HepG2 (cell line): ENCODE measurements at regions not wholly inside any gene's neighbourhood (a gene's known extent, or its start where the extent isn't known, plus 50 kb on each side); places are given as distances from the start of the nearest gene placed in this dataset.
A peak's percentile ranks its signal among the peaks of the same experiment; 100 is the strongest.

Experiments
- ATF4 ChIP-seq, 2 experiments: fragments of 450-650 bp in 1 of 2; sonication (generic) in 1 of 2; formaldehyde crosslinking; IDR thresholded peaks; 2 replicates each; pipeline versions ENCODE4 v1.5.0 to v1.8.0; 2020 to 2022; ENCODE audit warnings: mild to moderate bottlenecking in 1 of 2, missing genetic modification reagents in 1 of 2
- BRCA1 ChIP-seq: sonication (generic); formaldehyde crosslinking; IDR thresholded peaks from 2 replicates; pipeline ENCODE4 v1.4.0; 2020; ENCODE audit warnings: missing genetic modification reagents
- CAMTA2 ChIP-seq: sonication (generic); formaldehyde crosslinking; IDR thresholded peaks from 2 replicates; pipeline ENCODE4 v1.4.0; 2020; ENCODE audit warnings: mild to moderate bottlenecking, missing genetic modification reagents, borderline replicate concordance
- ETV5 ChIP-seq: IDR thresholded peaks from 2 replicates; pipeline ENCODE4 v1.6.1; 2018; ENCODE audit warnings: missing biosample characterization, missing genetic modification reagents, inconsistent platforms, borderline replicate concordance
- FIP1L1 ChIP-seq: fragments of 200-400 bp; formaldehyde crosslinking; IDR thresholded peaks from 2 replicates; pipeline ENCODE4 v1.6.1; 2018; ENCODE audit warnings: low read depth, mild to moderate bottlenecking, low read length, moderate library complexity, borderline replicate concordance; ENCODE audit not compliant: insufficient read depth
- FOXJ3 ChIP-seq: sonication (generic); formaldehyde crosslinking; IDR thresholded peaks from 2 replicates; pipeline ENCODE4 v1.4.0; 2020; ENCODE audit warnings: missing genetic modification reagents, mild to moderate bottlenecking, borderline replicate concordance
- GLMP ChIP-seq: sonication (generic); formaldehyde crosslinking; IDR thresholded peaks from 2 replicates; pipeline ENCODE4 v1.9.0; 2021; ENCODE audit warnings: missing genetic modification reagents, mild to moderate bottlenecking, borderline replicate concordance
- HNF4A ChIP-seq: sonication (generic); formaldehyde crosslinking; IDR thresholded peaks from 2 replicates; pipeline ENCODE4 v1.4.0; 2020; ENCODE audit warnings: missing genetic modification reagents
- ISX ChIP-seq: sonication (generic); formaldehyde crosslinking; conservative IDR thresholded peaks from 2 replicates; pipeline ENCODE4 v1.5.0; 2020; ENCODE audit warnings: missing genetic modification reagents
- KDM1A ChIP-seq: IDR thresholded peaks from 2 replicates; pipeline ENCODE4 v1.6.1; 2016; ENCODE audit warnings: missing compliant biosample characterization
- NCOA1 ChIP-seq: sonication (generic); formaldehyde crosslinking; IDR thresholded peaks from 2 replicates; pipeline ENCODE4 v1.9.0; 2021; ENCODE audit warnings: missing genetic modification reagents
- NFE2 ChIP-seq: sonication (generic); formaldehyde crosslinking; IDR thresholded peaks from 2 replicates; pipeline ENCODE4 v1.4.0; 2020; ENCODE audit warnings: missing genetic modification reagents
- SAFB2 ChIP-seq: sonication (generic); formaldehyde crosslinking; IDR thresholded peaks from 2 replicates; pipeline ENCODE4 v1.5.1; 2020; ENCODE audit warnings: missing genetic modification reagents, low read depth, mild to moderate bottlenecking, borderline replicate concordance
- SMYD3 ChIP-seq: sonication (generic); formaldehyde crosslinking; IDR thresholded peaks from 2 replicates; pipeline ENCODE4 v1.8.1; 2023; ENCODE audit warnings: mild to moderate bottlenecking, missing genetic modification reagents
- SOX13 ChIP-seq, 3 experiments: fragments of 450-650 bp in 1 of 3; sonication (generic) in 1 of 3; formaldehyde crosslinking in 1 of 3; IDR thresholded peaks in 2 of 3; conservative IDR thresholded peaks in 1 of 3; 2 replicates each; pipeline versions ENCODE4 v1.5.0 to v1.6.1; 2016 to 2020; ENCODE audit warnings: antibody characterized with exemption in 1 of 3, mild to moderate bottlenecking in 1 of 3, missing compliant biosample characterization in 1 of 3, missing genetic modification reagents in 1 of 3, moderate library complexity in 1 of 3
- ZNF10 ChIP-seq: sonication (generic); formaldehyde crosslinking; IDR thresholded peaks from 2 replicates; pipeline ENCODE4 v1.4.0; 2020; ENCODE audit warnings: mild to moderate bottlenecking, low read depth, missing genetic modification reagents, borderline replicate concordance
- ZNF205 ChIP-seq: IDR thresholded peaks from 2 replicates; pipeline ENCODE4 v1.6.1; 2018; ENCODE audit warnings: missing biosample characterization, missing genetic modification reagents
- ZNF24 ChIP-seq: fragments of 450-650 bp; IDR thresholded peaks from 2 replicates; pipeline ENCODE4 v1.6.1; 2017; ENCODE audit warnings: antibody characterized with exemption, mild to moderate bottlenecking
- ZNF350 ChIP-seq: sonication (generic); formaldehyde crosslinking; IDR thresholded peaks from 2 replicates; pipeline ENCODE4 v1.4.0; 2020; ENCODE audit warnings: mild to moderate bottlenecking, low read depth, missing genetic modification reagents, borderline replicate concordance
- ZNF367 ChIP-seq: sonication (generic); formaldehyde crosslinking; IDR thresholded peaks from 2 replicates; pipeline ENCODE4 v1.4.0; 2020; ENCODE audit warnings: missing genetic modification reagents, borderline replicate concordance
- ZNF383 ChIP-seq: sonication (generic); formaldehyde crosslinking; IDR thresholded peaks from 2 replicates; pipeline ENCODE4 v1.4.0; 2020; ENCODE audit warnings: missing genetic modification reagents, mild to moderate bottlenecking, borderline replicate concordance
- ZNF572 ChIP-seq: sonication (generic); formaldehyde crosslinking; IDR thresholded peaks from 2 replicates; pipeline ENCODE4 v1.5.1; 2020; ENCODE audit warnings: mild to moderate bottlenecking, missing genetic modification reagents
- ZNF652 ChIP-seq: IDR thresholded peaks from 2 replicates; pipeline ENCODE4 v1.6.1; 2016; ENCODE audit warnings: low read depth, borderline replicate concordance
- ZNF720 ChIP-seq: sonication (generic); formaldehyde crosslinking; IDR thresholded peaks from 2 replicates; pipeline ENCODE4 v1.4.0; 2020; ENCODE audit warnings: missing genetic modification reagents
- ZNF772 ChIP-seq: sonication (generic); formaldehyde crosslinking; IDR thresholded peaks from 2 replicates; pipeline ENCODE4 v1.5.0; 2020; ENCODE audit warnings: mild to moderate bottlenecking, missing genetic modification reagents
- ZNF850 ChIP-seq: sonication (generic); formaldehyde crosslinking; conservative IDR thresholded peaks from 2 replicates; pipeline ENCODE4 v1.9.0; 2021; ENCODE audit warnings: mild to moderate bottlenecking, missing genetic modification reagents
- ZNF883 ChIP-seq: sonication (generic); formaldehyde crosslinking; IDR thresholded peaks from 2 replicates; pipeline ENCODE4 v1.5.1; 2020; ENCODE audit warnings: mild to moderate bottlenecking, missing genetic modification reagents; ENCODE audit errors: not compliant biosample characterization
- TF ChIP-seq, protein P1 (sequence below): sonication (generic); formaldehyde crosslinking; IDR thresholded peaks from 2 replicates; pipeline ENCODE4 v1.8.1; 2023; ENCODE audit warnings: missing genetic modification reagents, inconsistent platforms, borderline replicate concordance

- TF ChIP-seq NFE2 (CRISPR knock-in tag) (no peak), SMYD3 (CRISPR knock-in tag) (no peak), ISX (CRISPR knock-in tag) (no peak), ATF4 (CRISPR knock-in tag; IDR thresholded peaks at IDR 0.05) (peak in 1 of 2 experiments; percentile 66; a peak in 1 of 4 replicates), ZNF772 (CRISPR knock-in tag) (no peak), ZNF205 (CRISPR knock-in tag) (peak; percentile 32; the same call in 1 of the 2 replicates), NCOA1 (CRISPR knock-in tag) (no peak; the same call in 1 of the 2 replicates), FIP1L1 (no peak), ZNF652 (CRISPR knock-in tag) (peak; percentile 46; the same call in 1 of the 2 replicates), ZNF850 (no peak), SAFB2 (CRISPR knock-in tag) (no peak), FOXJ3 (peak; percentile 65; the same call in 1 of the 2 replicates), SOX13 (IDR thresholded peaks at IDR 0.05) (0 out of 2 replicates have a peak, but pooled peaks have one; percentile 34), SOX13 (CRISPR knock-in tag; conservative IDR thresholded peaks at IDR 0.05 in 1 of 2, IDR thresholded peaks at IDR 0.05 in 1 of 2) (peak in 1 of 2 experiments; percentile 82; a peak in 2 of 4 replicates), ZNF10 (CRISPR knock-in tag) (no peak), HNF4A (CRISPR knock-in tag) (peak; percentile 97), KDM1A (CRISPR knock-in tag) (no peak), ZNF883 (CRISPR knock-in tag) (no peak), ZNF367 (CRISPR knock-in tag) (no peak), BRCA1 (CRISPR knock-in tag) (no peak), ETV5 (CRISPR knock-in tag) (peak; percentile 49; the same call in 1 of the 2 replicates), ZNF24 (no peak), ZNF720 (CRISPR knock-in tag) (no peak), CAMTA2 (CRISPR knock-in tag) (no peak), GLMP (CRISPR knock-in tag) (no peak), ZNF383 (no peak), ZNF572 (CRISPR knock-in tag) (no peak), ZNF350 (CRISPR knock-in tag) (0 out of 2 replicates have a peak, but pooled peaks have one; percentile 24)
- TF ChIP-seq, protein P1, sequence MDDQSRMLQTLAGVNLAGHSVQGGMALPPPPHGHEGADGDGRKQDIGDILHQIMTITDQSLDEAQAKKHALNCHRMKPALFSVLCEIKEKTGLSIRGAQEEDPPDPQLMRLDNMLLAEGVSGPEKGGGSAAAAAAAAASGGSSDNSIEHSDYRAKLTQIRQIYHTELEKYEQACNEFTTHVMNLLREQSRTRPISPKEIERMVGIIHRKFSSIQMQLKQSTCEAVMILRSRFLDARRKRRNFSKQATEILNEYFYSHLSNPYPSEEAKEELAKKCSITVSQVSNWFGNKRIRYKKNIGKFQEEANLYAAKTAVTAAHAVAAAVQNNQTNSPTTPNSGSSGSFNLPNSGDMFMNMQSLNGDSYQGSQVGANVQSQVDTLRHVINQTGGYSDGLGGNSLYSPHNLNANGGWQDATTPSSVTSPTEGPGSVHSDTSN (CRISPR knock-in tag), result no peak
Observed at GRCh38 chr6:137352859-137353258, 133.7 kb upstream of the IFNGR1 start (continued).
